Skeletal muscle tissue (tissue), 3 donors: ENCODE measurements at regions not wholly inside any gene's neighbourhood (a gene's known extent, or its start where the extent isn't known, plus 50 kb on each side); places are given as distances from the start of the nearest gene placed in this dataset.
A peak's percentile ranks its signal among the peaks of the same experiment; 100 is the strongest.
"Not testable (repeated sequence)": the region's sequence is repeated elsewhere in the genome, so short reads cannot be mapped to it uniquely, and the experiment has no call there.

Source experiments
- H3K27ac ChIP-seq: one replicate; pipeline ENCODE4 v1.7.0; 2013; ENCODE audit warnings: mild to moderate bottlenecking, low read depth, low read length, inconsistent platforms
- H3K27me3 ChIP-seq, 3 donors: one replicate each; pipeline ENCODE4 v1.7.0; 2013; ENCODE audit warnings: low read length in 3 of 3; ENCODE audit not compliant: control insufficient read depth in 3 of 3, insufficient read depth in 3 of 3
- H3K36me3 ChIP-seq, 3 donors: one replicate each; pipeline ENCODE4 v1.7.0; 2013; ENCODE audit warnings: low read length in 3 of 3; ENCODE audit not compliant: control insufficient read depth in 3 of 3, insufficient read depth in 3 of 3
- H3K4me1 ChIP-seq, 3 donors: one replicate each; pipeline ENCODE4 v1.7.0; 2013; ENCODE audit warnings: low read length in 3 of 3, mild to moderate bottlenecking in 3 of 3; ENCODE audit not compliant: control insufficient read depth in 3 of 3, insufficient read depth in 3 of 3
- H3K4me3 ChIP-seq, 3 donors: one replicate each; pipeline ENCODE4 v1.7.0; 2013; ENCODE audit warnings: low read length in 3 of 3
- H3K9ac ChIP-seq, 3 donors: one replicate each; pipeline ENCODE4 v1.7.0; 2013; ENCODE audit warnings: low read length in 3 of 3, mild to moderate bottlenecking in 3 of 3, moderate library complexity in 2 of 3, low read depth in 1 of 3
- H3K9me3 ChIP-seq, 3 donors: one replicate each; pipeline ENCODE4 v1.7.0; 2013; ENCODE audit warnings: low read length in 3 of 3; ENCODE audit not compliant: control insufficient read depth in 3 of 3
- donor health status: Osteomylitis.

- no peak overlapping the region for H3K4me3 ChIP-seq
- H3K27ac ChIP-seq, result no peak overlapping the region
- no peak overlapping the region for H3K9ac ChIP-seq
- peaks cover 0 to 3% (median 0%) of the 10 kb centered on the region in 3 donors for H3K4me1 ChIP-seq
- H3K36me3 ChIP-seq, result no peaks in the 10 kb centered on the region
- H3K27me3 ChIP-seq, result no peaks in the 10 kb centered on the region
- H3K9me3 ChIP-seq, result no peaks in the 10 kb centered on the region
Measured at GRCh38 chr10:76769582-76769981, 868.0 kb downstream of the KCNMA1 start.

- H3K4me1 ChIP-seq, result peaks cover 0 to 3% (median under 1%) of the 10 kb centered on the region in 3 donors
Measured at GRCh38 chr10:76769161-76769560, 868.4 kb downstream of the KCNMA1 start.

GRCh38 chr10:76766682-76767081 lies 870.9 kb downstream of the KCNMA1 start:
- H3K9me3 ChIP-seq, result no peaks in the 10 kb centered on the region
- H3K4me1 ChIP-seq, result peaks cover 0 to 8% (median 3%) of the 10 kb centered on the region in 3 donors
- H3K36me3 ChIP-seq, result no peaks in the 10 kb centered on the region
- no peaks in the 10 kb centered on the region for H3K27me3 ChIP-seq
- no peak overlapping the region for H3K27ac ChIP-seq
- no peak overlapping the region for H3K4me3 ChIP-seq
- H3K9ac ChIP-seq, result no peak overlapping the region

More at GRCh38 chr10:76769161-76769560, 868.4 kb downstream of the KCNMA1 start:
- H3K4me3 ChIP-seq, result no peak overlapping the region
- H3K9me3 ChIP-seq, result no peaks in the 10 kb centered on the region
- no peaks in the 10 kb centered on the region for H3K27me3 ChIP-seq
- H3K27ac ChIP-seq, result no peak overlapping the region
- H3K36me3 ChIP-seq, result no peaks in the 10 kb centered on the region
- H3K9ac ChIP-seq, result no peak overlapping the region

- H3K27me3 ChIP-seq, H3K9ac ChIP-seq, H3K36me3 ChIP-seq, H3K9me3 ChIP-seq, H3K27ac ChIP-seq, H3K4me1 ChIP-seq, H3K4me3 ChIP-seq: not testable (repeated sequence)
Measured at GRCh38 chr10:76764921-76765320, 872.7 kb downstream of the KCNMA1 start.

- Histone ChIP-seq H3K4me1 (peaks cover 0 to 8% (median under 1%) of the 10 kb centered on the region in 3 donors), H3K27ac (peak overlapping the region; percentile 69), H3K9me3 (no peaks in the 10 kb centered on the region), H3K9ac (no peak overlapping the region), H3K27me3 (no peaks in the 10 kb centered on the region), H3K4me3 (no peak overlapping the region), H3K36me3 (no peaks in the 10 kb centered on the region)
Measured at GRCh38 chr10:76764177-76764576, 873.4 kb downstream of the KCNMA1 start.

GRCh38 chr10:76763376-76763775 lies 874.2 kb downstream of the KCNMA1 start:
- Histone ChIP-seq H3K4me3 (peak overlapping the region in 2 of 3 donors; percentile 12 to 33), H3K9me3 (no peaks in the 10 kb centered on the region), H3K36me3 (no peaks in the 10 kb centered on the region), H3K4me1 (peaks cover 0 to 8% (median 0%) of the 10 kb centered on the region in 3 donors), H3K27ac (peak overlapping the region; percentile 69), H3K9ac (no peak overlapping the region), H3K27me3 (no peaks in the 10 kb centered on the region)

GRCh38 chr10:76759681-76760080 lies 877.9 kb downstream of the KCNMA1 start:
- H3K4me1 ChIP-seq, result peaks cover 0 to 8% (median 0%) of the 10 kb centered on the region in 3 donors
- H3K9ac ChIP-seq, result no peak overlapping the region
- no peak overlapping the region for H3K27ac ChIP-seq

GRCh38 chr10:76743169-76743568 lies 894.4 kb downstream of the KCNMA1 start:
- no peak overlapping the region for H3K4me3 ChIP-seq
- H3K36me3 ChIP-seq, result no peaks in the 10 kb centered on the region
- no peak overlapping the region for H3K27ac ChIP-seq
- no peaks in the 10 kb centered on the region for H3K27me3 ChIP-seq
- H3K4me1 ChIP-seq, result no peaks in the 10 kb centered on the region
- no peak overlapping the region for H3K9ac ChIP-seq
- H3K9me3 ChIP-seq, result no peaks in the 10 kb centered on the region

More at GRCh38 chr10:76759681-76760080, 877.9 kb downstream of the KCNMA1 start:
- no peaks in the 10 kb centered on the region for H3K36me3 ChIP-seq
- no peaks in the 10 kb centered on the region for H3K27me3 ChIP-seq
- no peaks in the 10 kb centered on the region for H3K9me3 ChIP-seq
- no peak overlapping the region for H3K4me3 ChIP-seq

GRCh38 chr10:76740514-76740913 lies 897.1 kb downstream of the KCNMA1 start:
- Histone ChIP-seq H3K4me3 (no peak overlapping the region), H3K9me3 (no peaks in the 10 kb centered on the region), H3K9ac (no peak overlapping the region), H3K36me3 (no peaks in the 10 kb centered on the region), H3K4me1 (no peaks in the 10 kb centered on the region), H3K27ac (no peak overlapping the region), H3K27me3 (no peaks in the 10 kb centered on the region)

- H3K36me3 ChIP-seq, result no peaks in the 10 kb centered on the region
- no peaks in the 10 kb centered on the region for H3K9me3 ChIP-seq
- H3K9ac ChIP-seq, result no peak overlapping the region
- no peak overlapping the region for H3K27ac ChIP-seq
- H3K4me1 ChIP-seq, result no peaks in the 10 kb centered on the region
- no peak overlapping the region for H3K4me3 ChIP-seq
- H3K27me3 ChIP-seq, result no peaks in the 10 kb centered on the region
Measured at GRCh38 chr10:76738991-76739390, 898.6 kb downstream of the KCNMA1 start.
